ENCODE measurements at regions not wholly inside any gene's neighbourhood (a gene's known extent, or its start where the extent isn't known, plus 50 kb on each side); places are given as distances from the start of the nearest gene placed in this dataset.

GRCh38 chr11:122398167-122398566, 257.4 kb upstream of the UBASH3B start:
- DNase-seq, result no peak

GRCh38 chr11:122395282-122395681, 260.2 kb upstream of the UBASH3B start:
- no peak for DNase-seq

- DNase-seq, result no peak
These were observed 261.2 kb upstream of the UBASH3B start for GRCh38 chr11:122394313-122394712.

- no peak for DNase-seq
These were observed 262.2 kb upstream of the UBASH3B start for GRCh38 chr11:122393209-122393860.

GRCh38 chr11:122392508-122392907, 263.0 kb upstream of the UBASH3B start:
- DNase-seq, result no peak

GRCh38 chr11:122391049-122391448, 264.5 kb upstream of the UBASH3B start:
- no peak for DNase-seq

GRCh38 chr11:122383186-122383585, 267.2 kb upstream of the BLID start:
- DNase-seq, result no peak

GRCh38 chr11:122375687-122376399, 259.8 kb upstream of the BLID start:
- DNase-seq, result no peak

GRCh38 chr11:122368796-122369195, 252.8 kb upstream of the BLID start:
- DNase-seq, result no peak

GRCh38 chr11:122367809-122368231, 251.8 kb upstream of the BLID start:
- DNase-seq, result no peak

GRCh38 chr11:122365610-122366360, 249.8 kb upstream of the BLID start:
- DNase-seq, result no peak

- no peak for DNase-seq
These were observed 247.3 kb upstream of the BLID start for GRCh38 chr11:122363296-122363695.

GRCh38 chr11:122362381-122362780, 246.4 kb upstream of the BLID start:
- no peak for DNase-seq

GRCh38 chr11:122360875-122361274, 244.9 kb upstream of the BLID start:
- no peak for DNase-seq

- no peak for DNase-seq
These were observed 243.1 kb upstream of the BLID start for GRCh38 chr11:122359081-122359571.

- DNase-seq, result no peak
These were observed 242.3 kb upstream of the BLID start for GRCh38 chr11:122358292-122358691.

GRCh38 chr11:122355968-122356367, 240.0 kb upstream of the BLID start:
- DNase-seq, result no peak

- no peak for DNase-seq
These were observed 238.1 kb upstream of the BLID start for GRCh38 chr11:122354025-122354697.

GRCh38 chr11:122353561-122353960, 237.5 kb upstream of the BLID start:
- DNase-seq, result no peak

GRCh38 chr11:122348659-122349409, 232.8 kb upstream of the BLID start:
- DNase-seq, result no peak

- no peak for DNase-seq
These were observed 230.0 kb upstream of the BLID start for GRCh38 chr11:122346006-122346405.

GRCh38 chr11:122345586-122345985, 229.6 kb upstream of the BLID start:
- no peak for DNase-seq

Data from activated CD8-positive, alpha-beta memory T cell treated with anti-CD3 and anti-CD28 coated beads, Interleukin-2, amount 50 U/mL, for 48 hours (primary cell).